MM.1S (cell line): ENCODE measurements at regions not wholly inside any gene's neighbourhood (a gene's known extent, or its start where the extent isn't known, plus 50 kb on each side); places are given as distances from the start of the nearest gene placed in this dataset.

Source experiments
- CTCF ChIP-seq: fragments of 300-600 bp; sonication (generic); IDR thresholded peaks from 2 replicates; pipeline ENCODE4 v1.5.1; 2016; ENCODE audit warnings: antibody characterized with exemption, low read length, mixed read lengths
- EZH2 ChIP-seq: fragments of 300-600 bp; sonication (generic); optimal IDR thresholded peaks from 2 replicates; pipeline ENCODE3; 2017; ENCODE audit warnings: low read depth, mild to moderate bottlenecking, antibody characterized with exemption, low read length, mixed read lengths
- EZH2phosphoT487 ChIP-seq: fragments of 300-600 bp; sonication (generic); IDR thresholded peaks from 2 replicates; pipeline ENCODE4 v1.6.1; 2018; ENCODE audit warnings: antibody characterized with exemption, low read length

GRCh38 chr9:82581516-82581915 lies 481.4 kb downstream of the RASEF start:
- TF ChIP-seq CTCF (no peak), EZH2phosphoT487 (no peak), EZH2 (no peak)
